NCI-H146 treated with DMSO at 0.1 percent for 48 hours (cell line): ENCODE measurements at regions not wholly inside any gene's neighbourhood (a gene's known extent, or its start where the extent isn't known, plus 50 kb on each side); places are given as distances from the start of the nearest gene placed in this dataset.

Experiments
- DNase-seq: peaks from one replicate; lab custom pipeline; 2025; ENCODE audit not compliant: unreplicated experiment; lab: John Stamatoyannopoulos, UW

GRCh38 chr4:24303926-24304325 is 280.4 kb downstream of the DHX15 start:
- DNase-seq: no peak

- DNase-seq: no peak
Observed at GRCh38 chr4:24298911-24299310, 285.4 kb downstream of the DHX15 start.

GRCh38 chr4:24287096-24287495 is 297.3 kb downstream of the DHX15 start:
- DNase-seq: no peak

GRCh38 chr4:24285759-24286158 is 298.6 kb downstream of the DHX15 start:
- DNase-seq: no peak

- DNase-seq: no peak
Observed at GRCh38 chr4:24282446-24282845, 301.9 kb downstream of the DHX15 start.

GRCh38 chr4:24279911-24280375 is 304.4 kb downstream of the DHX15 start:
- no peak for DNase-seq

GRCh38 chr4:24279469-24279868 is 304.9 kb downstream of the DHX15 start:
- DNase-seq: no peak

GRCh38 chr4:24278693-24279092 is 305.7 kb downstream of the DHX15 start:
- DNase-seq: no peak

- DNase-seq: no peak
Observed at GRCh38 chr4:24274381-24274941, 309.9 kb downstream of the DHX15 start.

GRCh38 chr4:24273136-24273535 is 311.2 kb downstream of the DHX15 start:
- DNase-seq: no peak

GRCh38 chr4:24266951-24267722 is 317.2 kb downstream of the DHX15 start:
- no peak for DNase-seq

GRCh38 chr4:24265989-24266388 is 318.4 kb downstream of the DHX15 start:
- DNase-seq: no peak

- no peak for DNase-seq
Observed at GRCh38 chr4:24262616-24263015, 321.7 kb downstream of the DHX15 start.

- DNase-seq: no peak
Observed at GRCh38 chr4:24262084-24262483, 322.3 kb downstream of the DHX15 start.

GRCh38 chr4:24260923-24261564 is 323.3 kb downstream of the DHX15 start:
- no peak for DNase-seq

- DNase-seq: no peak
Observed at GRCh38 chr4:24260133-24260715, 324.1 kb downstream of the DHX15 start.

GRCh38 chr4:24256547-24256946 is 327.8 kb downstream of the DHX15 start:
- DNase-seq: no peak

- DNase-seq: no peak
Observed at GRCh38 chr4:24256066-24256465, 328.3 kb downstream of the DHX15 start.

GRCh38 chr4:24252121-24252520 is 332.2 kb downstream of the DHX15 start:
- no peak for DNase-seq

GRCh38 chr4:24251589-24251988 is 332.8 kb downstream of the DHX15 start:
- DNase-seq: no peak

GRCh38 chr4:24249972-24250371 is 334.4 kb downstream of the DHX15 start:
- DNase-seq: no peak
